AG09309 (cell line): ENCODE measurements at regions not wholly inside any gene's neighbourhood (a gene's known extent, or its start where the extent isn't known, plus 50 kb on each side); places are given as distances from the start of the nearest gene placed in this dataset.

Experiments
- DNase-seq: peaks from one replicate; pipeline ENCODE4 v3.0.0-alpha.2; 2010; ENCODE audit warnings: low read depth
- H3K4me3 ChIP-seq: 2 replicates; pipeline ENCODE4 v1.5.1; 2011; ENCODE audit warnings: mild to moderate bottlenecking, low read depth, low read length, moderate library complexity; ENCODE audit not compliant: control insufficient read depth
- TF ChIP-seq, protein P1 (sequence below): IDR thresholded peaks from 2 replicates; pipeline ENCODE4 v1.5.1; 2011; ENCODE audit warnings: mild to moderate bottlenecking, low read depth, low read length, inconsistent platforms; ENCODE audit not compliant: insufficient read depth, control insufficient read depth; ENCODE audit errors: missing control alignments

DNA sequence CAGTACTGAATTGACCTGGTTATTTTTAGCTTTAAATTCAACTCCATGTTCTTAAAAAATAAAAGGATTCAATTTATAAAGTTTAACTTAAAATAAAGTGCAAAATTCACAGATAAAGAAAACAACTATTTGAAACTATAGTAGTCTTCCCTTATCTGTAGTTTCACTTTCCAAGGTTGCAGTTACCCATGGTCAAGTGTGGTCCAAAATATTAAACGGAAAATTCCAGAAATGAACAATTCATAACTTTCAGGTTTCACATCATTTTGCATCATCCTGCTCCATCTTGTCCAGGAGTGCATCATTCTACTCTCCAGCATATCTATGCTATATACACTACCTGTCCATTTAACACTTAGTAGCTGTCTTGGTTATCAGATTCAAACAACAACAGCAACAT lies 54.5 kb upstream of the ZNF804A start:
- DNase-seq: no peak
- H3K4me3 ChIP-seq: no peak overlapping the region
- TF ChIP-seq, protein P1, sequence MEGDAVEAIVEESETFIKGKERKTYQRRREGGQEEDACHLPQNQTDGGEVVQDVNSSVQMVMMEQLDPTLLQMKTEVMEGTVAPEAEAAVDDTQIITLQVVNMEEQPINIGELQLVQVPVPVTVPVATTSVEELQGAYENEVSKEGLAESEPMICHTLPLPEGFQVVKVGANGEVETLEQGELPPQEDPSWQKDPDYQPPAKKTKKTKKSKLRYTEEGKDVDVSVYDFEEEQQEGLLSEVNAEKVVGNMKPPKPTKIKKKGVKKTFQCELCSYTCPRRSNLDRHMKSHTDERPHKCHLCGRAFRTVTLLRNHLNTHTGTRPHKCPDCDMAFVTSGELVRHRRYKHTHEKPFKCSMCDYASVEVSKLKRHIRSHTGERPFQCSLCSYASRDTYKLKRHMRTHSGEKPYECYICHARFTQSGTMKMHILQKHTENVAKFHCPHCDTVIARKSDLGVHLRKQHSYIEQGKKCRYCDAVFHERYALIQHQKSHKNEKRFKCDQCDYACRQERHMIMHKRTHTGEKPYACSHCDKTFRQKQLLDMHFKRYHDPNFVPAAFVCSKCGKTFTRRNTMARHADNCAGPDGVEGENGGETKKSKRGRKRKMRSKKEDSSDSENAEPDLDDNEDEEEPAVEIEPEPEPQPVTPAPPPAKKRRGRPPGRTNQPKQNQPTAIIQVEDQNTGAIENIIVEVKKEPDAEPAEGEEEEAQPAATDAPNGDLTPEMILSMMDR: no peak
